HG03066 (cell line): ENCODE measurements at regions not wholly inside any gene's neighbourhood (a gene's known extent, or its start where the extent isn't known, plus 50 kb on each side); places are given as distances from the start of the nearest gene placed in this dataset.
A peak's percentile ranks its signal among the peaks of the same experiment; 100 is the strongest.
"Not testable (repeated sequence)": the region's sequence is repeated elsewhere in the genome, so short reads cannot be mapped to it uniquely, and the experiment has no call there.

Experiments used
- ATAC-seq: cut with Tn5 transposase; IDR thresholded peaks from one replicate; pipeline ENCODE4 v1.9.1; 2021; ENCODE audit warnings: low read depth; ENCODE audit not compliant: unreplicated experiment

- not testable (repeated sequence) for ATAC-seq
Measured at GRCh38 chr1:192517716-192518355, 57.7 kb upstream of the RGS1 start.

DNA sequence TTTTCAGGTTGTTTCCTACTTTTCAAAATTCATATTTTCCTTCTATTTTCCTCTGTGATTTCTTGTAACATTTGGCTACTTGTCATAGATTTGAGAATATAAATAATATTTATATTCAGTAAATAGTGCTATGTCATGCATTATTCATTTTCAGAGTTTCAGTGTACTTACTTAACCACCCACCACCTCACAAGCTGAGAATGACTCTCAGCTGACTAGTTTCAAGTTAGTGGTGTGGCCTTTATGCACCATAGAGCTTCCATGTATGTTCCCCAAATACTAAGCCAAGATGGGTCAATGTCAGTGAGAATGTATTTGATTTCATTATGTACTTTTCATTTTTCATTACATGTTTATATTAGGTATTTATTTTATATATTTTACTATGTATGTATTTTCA lies 56.9 kb upstream of the RGS1 start:
- peak; percentile 40 for ATAC-seq

GRCh38 chr1:192521734-192522133 lies 53.8 kb upstream of the RGS1 start:
- ATAC-seq, result no peak

DNA sequence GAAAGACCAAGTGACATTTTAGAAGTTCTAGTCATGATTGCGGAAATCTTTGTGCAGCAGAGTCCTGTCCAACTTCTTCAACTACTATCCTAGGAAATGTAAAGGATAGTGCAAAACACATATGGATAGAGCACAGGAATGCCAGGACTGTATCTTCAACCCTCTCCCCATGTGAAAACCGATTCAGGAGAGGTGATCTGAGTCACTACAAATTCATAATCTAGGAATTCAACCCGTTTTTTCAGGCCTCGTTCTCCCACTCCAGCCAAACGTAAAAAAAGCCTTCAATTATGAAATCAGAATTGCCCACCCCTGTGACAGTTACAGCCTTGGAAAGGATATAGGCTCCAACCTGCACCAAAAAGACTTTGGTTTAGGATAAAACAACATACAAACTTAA lies 52.9 kb upstream of the RGS1 start:
- ATAC-seq, result no peak

GRCh38 chr1:192524223-192524622 lies 51.4 kb upstream of the RGS1 start:
- no peak for ATAC-seq
